Heart left ventricle (tissue), 13 donors: ENCODE measurements at regions not wholly inside any gene's neighbourhood (a gene's known extent, or its start where the extent isn't known, plus 50 kb on each side); places are given as distances from the start of the nearest gene placed in this dataset.

ENCODE experiments used
- POLR2A ChIP-seq, 2 donors: fragments of 450-650 bp; IDR thresholded peaks; one replicate each; pipeline ENCODE4 v1.6.1; 2017; ENCODE audit warnings: antibody characterized with exemption in 2 of 2, mild to moderate bottlenecking in 2 of 2, moderate library complexity in 2 of 2
- TF ChIP-seq, protein P1 (sequence below), 12 donors: fragments of 200-600 bp; sonication (generic) in 4 of 12; IDR thresholded peaks; one replicate each; pipeline versions ENCODE4 v1.5.0 to v1.8.0; 2018 to 2022; ENCODE audit warnings: antibody characterized with exemption in 12 of 12, mild to moderate bottlenecking in 5 of 12
- donor health status: ischemic (EF 13 %, LVEDD 7.1; RV severe dilation, severe dysfunction).
- donor health status: DM: no; HTN: yes; CAD: no.
- donor health status: DM: no; HTN: no; CAD: no.
- donor health status: ischemic (EF 25% LVEDD 6.9; RV normal size, moderate dysfunction).
- donor health status: ischemic (EF 25% LVEDD 5.7; RV mildly dilated, moderate dysfunction).
- donor health status: ischemic (EF 35%, LVEDD 5.7; RV mildly dilated, moderate dysfunction).
- donor health status: nonischemic (EF 11% LVEDD 7.7; RV severe dilation, severe dysfunction).
- donor health status: DM: yes; HTN: yes; CAD: no.
- donor health status: PGD.
- donor health status: ischemic (EF 29% LVEDD 5.4; RV normal size, mild dysfunction).
- donor health status: nonischemic (EF 23%, LVEDD 6.1; RV moderate dilation, normal function).

GRCh38 chr7:51477819-51478218 is 161.2 kb upstream of the COBL start:
- TF ChIP-seq POLR2A (IDR thresholded peaks at IDR 0.05), result no peak
- TF ChIP-seq, protein P1, sequence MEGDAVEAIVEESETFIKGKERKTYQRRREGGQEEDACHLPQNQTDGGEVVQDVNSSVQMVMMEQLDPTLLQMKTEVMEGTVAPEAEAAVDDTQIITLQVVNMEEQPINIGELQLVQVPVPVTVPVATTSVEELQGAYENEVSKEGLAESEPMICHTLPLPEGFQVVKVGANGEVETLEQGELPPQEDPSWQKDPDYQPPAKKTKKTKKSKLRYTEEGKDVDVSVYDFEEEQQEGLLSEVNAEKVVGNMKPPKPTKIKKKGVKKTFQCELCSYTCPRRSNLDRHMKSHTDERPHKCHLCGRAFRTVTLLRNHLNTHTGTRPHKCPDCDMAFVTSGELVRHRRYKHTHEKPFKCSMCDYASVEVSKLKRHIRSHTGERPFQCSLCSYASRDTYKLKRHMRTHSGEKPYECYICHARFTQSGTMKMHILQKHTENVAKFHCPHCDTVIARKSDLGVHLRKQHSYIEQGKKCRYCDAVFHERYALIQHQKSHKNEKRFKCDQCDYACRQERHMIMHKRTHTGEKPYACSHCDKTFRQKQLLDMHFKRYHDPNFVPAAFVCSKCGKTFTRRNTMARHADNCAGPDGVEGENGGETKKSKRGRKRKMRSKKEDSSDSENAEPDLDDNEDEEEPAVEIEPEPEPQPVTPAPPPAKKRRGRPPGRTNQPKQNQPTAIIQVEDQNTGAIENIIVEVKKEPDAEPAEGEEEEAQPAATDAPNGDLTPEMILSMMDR (IDR thresholded peaks at IDR 0.05), result no peak
